GM12865 (cell line): ENCODE measurements at regions not wholly inside any gene's neighbourhood (a gene's known extent, or its start where the extent isn't known, plus 50 kb on each side); places are given as distances from the start of the nearest gene placed in this dataset.

Source experiments
- DNase-seq: peaks from one replicate; pipeline ENCODE4 v3.0.0; 2010; ENCODE audit warnings: low read depth
- H3K4me3 ChIP-seq: 2 replicates; pipeline ENCODE4 v1.5.1; 2011; ENCODE audit warnings: mild to moderate bottlenecking, low read depth, low read length, control low read depth
- CTCF ChIP-seq: IDR thresholded peaks from 2 replicates; pipeline ENCODE4 v1.5.1; 2011; ENCODE audit warnings: low read length, control low read depth, low read depth, inconsistent platforms; ENCODE audit not compliant: insufficient read depth; ENCODE audit errors: missing control alignments

DNA sequence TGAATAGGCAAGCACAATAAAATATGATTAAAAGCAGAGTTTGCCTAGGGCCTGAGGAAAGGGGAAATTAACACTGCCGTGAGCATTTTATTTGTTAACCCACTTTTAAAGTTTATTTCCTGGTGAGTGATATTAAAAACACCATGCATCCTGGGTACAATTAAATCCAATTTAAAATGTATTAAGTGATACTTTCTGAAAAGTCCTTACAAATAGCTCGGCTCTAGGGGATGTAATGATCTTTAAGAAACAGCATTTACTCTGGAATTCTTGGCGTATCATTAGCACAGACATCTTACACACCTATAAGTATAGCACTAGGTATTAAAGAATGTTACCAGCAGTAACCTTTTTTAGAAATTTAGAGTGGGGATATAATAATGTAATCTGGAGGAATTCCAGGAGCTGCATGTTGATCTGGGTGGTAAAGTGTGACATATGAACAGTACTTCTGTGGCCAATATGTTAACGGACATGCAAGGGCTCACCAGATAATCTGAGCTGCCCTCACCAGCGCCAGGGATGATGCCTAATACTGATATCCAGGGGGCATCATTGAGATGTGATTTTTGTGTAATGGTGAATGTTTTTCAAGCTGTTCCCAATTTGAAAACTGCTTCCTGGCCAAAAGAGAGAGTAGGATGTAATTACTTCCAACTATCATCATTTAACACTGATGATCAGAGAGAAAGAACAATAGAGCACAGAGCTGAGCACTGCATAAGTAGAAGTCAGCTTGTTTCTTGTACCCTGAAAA lies 235.9 kb downstream of the DSEL start:
- DNase-seq, result no peak
- TF ChIP-seq CTCF, result no peak
- H3K4me3 ChIP-seq, result no peak overlapping the region

DNA sequence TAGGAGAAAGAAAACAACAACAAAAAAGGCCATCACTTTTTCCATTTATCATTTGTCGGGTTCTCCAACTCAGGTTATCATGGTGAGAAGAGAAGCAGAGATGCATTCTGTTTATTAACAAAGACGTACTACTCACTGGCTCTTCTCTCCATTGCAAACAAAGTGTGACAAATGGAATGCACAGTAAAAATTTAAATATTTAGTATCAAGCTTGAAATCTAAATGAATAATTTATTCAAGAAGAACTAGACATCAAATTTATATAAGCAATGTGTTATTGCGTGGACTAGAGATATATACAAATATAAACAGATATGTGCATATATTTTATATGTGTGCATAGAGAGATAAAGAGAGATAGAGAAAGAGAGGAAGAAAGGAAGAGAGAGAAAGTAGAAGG lies 236.5 kb downstream of the DSEL start:
- TF ChIP-seq CTCF, result no peak
- no peak overlapping the region for H3K4me3 ChIP-seq
- DNase-seq, result no peak

GRCh38 chr18:67278984-67279383 lies 237.5 kb downstream of the DSEL start:
- DNase-seq, result no peak
- H3K4me3 ChIP-seq, result no peak overlapping the region
- no peak for TF ChIP-seq CTCF

- TF ChIP-seq CTCF, result no peak
- H3K4me3 ChIP-seq, result no peak overlapping the region
- no peak for DNase-seq
Observed at GRCh38 chr18:67276638-67277037, 239.9 kb downstream of the DSEL start.

GRCh38 chr18:67273288-67273687 lies 243.2 kb downstream of the DSEL start:
- no peak overlapping the region for H3K4me3 ChIP-seq
- DNase-seq, result no peak
- TF ChIP-seq CTCF, result no peak

GRCh38 chr18:67269206-67269605 lies 247.3 kb downstream of the DSEL start:
- TF ChIP-seq CTCF, result no peak
- no peak for DNase-seq

DNA sequence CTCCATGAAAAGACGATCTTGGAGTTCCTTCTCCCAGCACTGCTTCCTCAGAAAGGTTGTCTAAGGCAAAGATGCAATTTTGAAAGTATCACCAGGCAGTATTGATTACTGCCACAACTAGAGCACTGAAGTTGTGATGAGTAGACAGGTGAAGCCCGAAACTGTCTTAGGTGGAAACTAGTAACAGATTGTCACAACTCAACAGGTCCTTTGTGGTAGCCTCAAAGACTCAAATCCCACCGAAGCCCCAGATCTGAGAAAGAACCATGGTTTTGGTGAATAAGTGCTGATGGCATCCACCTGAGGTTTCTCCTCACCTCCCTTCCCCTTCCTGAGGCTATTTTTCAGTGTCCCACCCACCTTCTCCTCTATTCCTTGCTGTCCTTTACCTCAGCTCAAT lies 248.0 kb downstream of the DSEL start:
- DNase-seq, result no peak
- no peak overlapping the region for H3K4me3 ChIP-seq
- TF ChIP-seq CTCF, result no peak

More at GRCh38 chr18:67269206-67269605, 247.3 kb downstream of the DSEL start:
- no peak overlapping the region for H3K4me3 ChIP-seq
